HCT116 (cell line): ENCODE measurements at regions not wholly inside any gene's neighbourhood (a gene's known extent, or its start where the extent isn't known, plus 50 kb on each side); places are given as distances from the start of the nearest gene placed in this dataset.

Source experiments
- ATAC-seq: fragments of 200-7000 bp; cut with Tn5 transposase; 2 replicates; pipeline ENCODE4 v1.9.1; 2020; ENCODE audit warnings: mild to moderate bottlenecking, moderate library complexity
- BruUV-seq: library from RNA; stranded (reverse); fragments of 400-500 nt; replicated peaks from 2 replicates; lab custom pipeline; 2021; lab: Mats Ljungman, UMichigan
- CTCF ChIA-PET: fragments of 300-600 bp; sonication (Branson Sonifier 250); formaldehyde crosslinking; loops from one replicate; lab custom pipeline; 2021; ENCODE audit warnings: antibody characterized with exemption; lab: Charles Lee
- POLR2A ChIA-PET: fragments of 300-600, 350-600 bp; sonication (Branson Sonifier 250); formaldehyde crosslinking; loops from one replicate; lab custom pipeline; 2021; ENCODE audit warnings: antibody characterized with exemption; lab: Charles Lee
- RAD21 ChIA-PET, 2 experiments: fragments of 300-600 bp; sonication (Branson Sonifier 250); formaldehyde crosslinking; loops; one replicate each; lab custom pipeline; 2023; ENCODE audit warnings: low total read pairs in 2 of 2; ENCODE audit not compliant: uncharacterized antibody in 2 of 2, unreplicated experiment in 2 of 2, low non-redundant PET in 1 of 2; lab: Charles Lee
- DNase-seq: peaks from one replicate; pipeline ENCODE4 v3.0.0-alpha.2; 2010; ENCODE audit warnings: low read depth, low spot score
- H2AFZ ChIP-seq: fragments of 200-600 bp; shearing (Covaris generic), sonication (generic); 2 replicates; pipeline ENCODE4 v1.6.1; 2017; ENCODE audit warnings: low read depth, mixed run types, mixed read lengths, antibody characterized with exemption, low read length; ENCODE audit not compliant: poor library complexity, severe bottlenecking
- H3K27ac ChIP-seq: 2 replicates; pipeline ENCODE4 v1.5.1; 2012; ENCODE audit warnings: low read depth, low read length
- H3K27me3 ChIP-seq: fragments of 200-600 bp; sonication (generic); 2 replicates; pipeline ENCODE4 v1.6.1; 2016; ENCODE audit warnings: mixed run types, low read length, mixed read lengths; ENCODE audit not compliant: insufficient read depth
- H3K36me3 ChIP-seq, 2 experiments: fragments of 200-500 bp in 1 of 2; fragments of 200-600 bp in 1 of 2; sonication (Bioruptor generic) in 1 of 2; sonication (generic) in 1 of 2; 2 replicates each; pipeline versions ENCODE4 v1.5.1 to v1.6.1; 2014 to 2016; ENCODE audit warnings: low read length in 2 of 2, inconsistent platforms in 1 of 2, mixed read lengths in 1 of 2, mixed run types in 1 of 2; ENCODE audit not compliant: insufficient read depth in 2 of 2, control insufficient read depth in 1 of 2
- H3K4me1 ChIP-seq, 2 experiments: fragments of 200-600 bp in 1 of 2; sonication (generic) in 1 of 2; 2 replicates each; pipeline versions ENCODE4 v1.5.1 to v1.6.1; 2012 to 2017; ENCODE audit warnings: low read length in 2 of 2, inconsistent platforms in 1 of 2, mild to moderate bottlenecking in 1 of 2, mixed read lengths in 1 of 2, mixed run types in 1 of 2, moderate library complexity in 1 of 2; ENCODE audit not compliant: insufficient read depth in 2 of 2, control insufficient read depth in 1 of 2
- H3K4me2 ChIP-seq: fragments of 200-600 bp; sonication (generic); 2 replicates; pipeline ENCODE4 v1.6.1; 2017; ENCODE audit warnings: mixed run types, low read length, mixed read lengths
- H3K4me3 ChIP-seq, 2 experiments: fragments of 200-600 bp in 1 of 2; sonication (generic) in 1 of 2; replicated peaks in 1 of 2; 2 replicates each; pipeline ENCODE4 v1.5.1; 2011 to 2016; ENCODE audit warnings: low read length in 2 of 2, control low read depth in 1 of 2, low read depth in 1 of 2, mild to moderate bottlenecking in 1 of 2, mixed read lengths in 1 of 2, mixed run types in 1 of 2
- H3K79me2 ChIP-seq: fragments of 200-600 bp; sonication (generic); 2 replicates; pipeline ENCODE4 v1.6.1; 2017; ENCODE audit warnings: mild to moderate bottlenecking, mixed run types, low read length, moderate library complexity, mixed read lengths; ENCODE audit not compliant: insufficient read depth
- H3K9ac ChIP-seq: fragments of 200-600 bp; sonication (generic); 2 replicates; pipeline ENCODE4 v1.6.1; 2016; ENCODE audit warnings: low read length, mixed read lengths
- H3K9me2 ChIP-seq: fragments of 200-600 bp; sonication (generic), shearing (Covaris generic); 2 replicates; pipeline ENCODE4 v1.6.1; 2017; ENCODE audit warnings: mixed run types, mild to moderate bottlenecking, moderate library complexity; ENCODE audit not compliant: insufficient read depth
- H3K9me3 ChIP-seq, 2 experiments: fragments of 200-500 bp in 1 of 2; fragments of 200-600 bp in 1 of 2; sonication (Bioruptor generic) in 1 of 2; sonication (generic) in 1 of 2; 2 replicates each; pipeline ENCODE4 v1.6.1; 2014 to 2017; ENCODE audit warnings: low read length in 2 of 2, mixed read lengths in 2 of 2, inconsistent platforms in 1 of 2, low read depth in 1 of 2, mild to moderate bottlenecking in 1 of 2, mixed run types in 1 of 2, moderate library complexity in 1 of 2; ENCODE audit not compliant: control insufficient read depth in 1 of 2, insufficient read depth in 1 of 2
- H4K20me1 ChIP-seq: fragments of 200-600 bp; sonication (generic), shearing (Covaris generic); 2 replicates; pipeline ENCODE4 v1.6.1; 2017; ENCODE audit warnings: mixed run types, mild to moderate bottlenecking, moderate library complexity; ENCODE audit not compliant: insufficient read depth
- ATF3 ChIP-seq: IDR thresholded peaks from 2 replicates; pipeline ENCODE4 v1.6.1; 2012
- JUND ChIP-seq: IDR thresholded peaks from 2 replicates; pipeline ENCODE4 v1.6.1; 2012
- SIN3A ChIP-seq: IDR thresholded peaks from 2 replicates; pipeline ENCODE4 v1.6.1; 2012; ENCODE audit warnings: low read depth
- SP1 ChIP-seq: IDR thresholded peaks from 2 replicates; pipeline ENCODE4 v1.6.1; 2012; ENCODE audit warnings: low read depth
- intact Hi-C: fragments of 100-400 bp; cut with micrococcal nuclease; formaldehyde crosslinking; loops from 2 replicates; pipeline ENCODE4 v1.10.0; 2022
- TF ChIP-seq, protein P1 (sequence below): IDR thresholded peaks from 2 replicates; pipeline ENCODE4 v1.6.1; 2011; ENCODE audit warnings: mild to moderate bottlenecking, low read length, moderate library complexity; ENCODE audit not compliant: insufficient replicate concordance; ENCODE audit errors: extremely low read depth

- POLR2A ChIA-PET, result no interaction called here
- TF ChIP-seq JUND (no peak), SIN3A (no peak), SP1 (no peak)
- TF ChIP-seq, protein P1, sequence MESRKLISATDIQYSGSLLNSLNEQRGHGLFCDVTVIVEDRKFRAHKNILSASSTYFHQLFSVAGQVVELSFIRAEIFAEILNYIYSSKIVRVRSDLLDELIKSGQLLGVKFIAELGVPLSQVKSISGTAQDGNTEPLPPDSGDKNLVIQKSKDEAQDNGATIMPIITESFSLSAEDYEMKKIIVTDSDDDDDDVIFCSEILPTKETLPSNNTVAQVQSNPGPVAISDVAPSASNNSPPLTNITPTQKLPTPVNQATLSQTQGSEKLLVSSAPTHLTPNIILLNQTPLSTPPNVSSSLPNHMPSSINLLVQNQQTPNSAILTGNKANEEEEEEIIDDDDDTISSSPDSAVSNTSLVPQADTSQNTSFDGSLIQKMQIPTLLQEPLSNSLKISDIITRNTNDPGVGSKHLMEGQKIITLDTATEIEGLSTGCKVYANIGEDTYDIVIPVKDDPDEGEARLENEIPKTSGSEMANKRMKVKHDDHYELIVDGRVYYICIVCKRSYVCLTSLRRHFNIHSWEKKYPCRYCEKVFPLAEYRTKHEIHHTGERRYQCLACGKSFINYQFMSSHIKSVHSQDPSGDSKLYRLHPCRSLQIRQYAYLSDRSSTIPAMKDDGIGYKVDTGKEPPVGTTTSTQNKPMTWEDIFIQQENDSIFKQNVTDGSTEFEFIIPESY, result no peak
- no peaks in the 10 kb centered on the region for H3K9me3 ChIP-seq
- H4K20me1 ChIP-seq, result no peaks in the 10 kb centered on the region
- no peak overlapping the region for H2AFZ ChIP-seq
- H3K79me2 ChIP-seq, result no peaks in the 10 kb centered on the region
- no peaks in the 10 kb centered on the region for H3K36me3 ChIP-seq
- BruUV-seq, result no TSS peak
- H3K9me2 ChIP-seq, result no peaks in the 10 kb centered on the region
- no peaks in the 10 kb centered on the region for H3K27me3 ChIP-seq
- intact Hi-C loops, result no loop called here
- no peaks in the 10 kb centered on the region for H3K4me1 ChIP-seq
- no peak overlapping the region for H3K4me3 ChIP-seq
- H3K4me2 ChIP-seq, result no peak overlapping the region
- CTCF ChIA-PET, result no interaction called here
- H3K27ac ChIP-seq, result no peak overlapping the region
- DNase-seq (no peak), ATAC-seq (no peak)
- RAD21 ChIA-PET, result no interaction called here
- no peak overlapping the region for H3K9ac ChIP-seq
Observed at GRCh38 chr7:119825091-119825655, 447.8 kb upstream of the KCND2 start.

DNA sequence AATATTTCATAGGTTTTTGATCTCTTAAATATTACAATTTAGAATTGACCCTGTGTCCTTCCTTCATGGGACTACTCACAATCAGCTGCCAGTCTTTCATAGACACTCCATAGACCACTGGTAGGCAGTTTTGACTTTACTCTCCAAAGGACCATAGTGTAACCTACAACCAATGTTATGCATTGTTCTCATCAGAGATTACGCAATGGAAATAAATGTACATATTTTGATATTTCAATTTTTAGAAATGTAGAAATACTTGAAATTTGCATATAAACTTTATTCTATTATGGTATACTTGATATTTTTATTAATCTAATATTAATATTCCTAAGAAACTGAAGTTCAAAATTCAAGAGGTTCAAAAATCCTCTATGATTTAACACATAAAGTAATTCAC lies 446.4 kb upstream of the KCND2 start:
- Histone ChIP-seq H3K4me3 (no peak overlapping the region), H3K27ac (no peak overlapping the region), H3K27me3 (no peaks in the 10 kb centered on the region), H3K9ac (no peak overlapping the region), H3K9me2 (no peaks in the 10 kb centered on the region), H2AFZ (no peak overlapping the region), H3K4me2 (no peak overlapping the region), H3K4me1 (no peaks in the 10 kb centered on the region), H3K36me3 (no peaks in the 10 kb centered on the region), H3K79me2 (no peaks in the 10 kb centered on the region), H3K9me3 (no peaks in the 10 kb centered on the region), H4K20me1 (no peaks in the 10 kb centered on the region)
- no TSS peak for BruUV-seq
- ChIA-PET POLR2A (no interaction called here), RAD21 (no interaction called here), CTCF (no interaction called here)
- ATAC-seq, result no peak
- DNase-seq, result no peak
- no peak for TF ChIP-seq ATF3
- intact Hi-C loops, result no loop called here
